ENCODE measurements at regions not wholly inside any gene's neighbourhood (a gene's known extent, or its start where the extent isn't known, plus 50 kb on each side); places are given as distances from the start of the nearest gene placed in this dataset.

GRCh38 chr10:117462816-117463544 lies 79.6 kb upstream of the EMX2 start:
- ChIA-PET POLR2A (no interaction called here), CTCF (no interaction called here)
- no peak overlapping the region for H3K4me3 Mint-ChIP-seq
- peaks cover 0 to 9% of the 10 kb centered on the region in 2 experiments for H3K9me3 ChIP-seq (ENCODE audit: control insufficient read depth in 1 of 2, insufficient read depth in 1 of 2, low read length in 2 of 2)
- DNase-seq (no peak), ATAC-seq (ENCODE audit: poor library complexity) (no peak)
- H3K27me3 ChIP-seq (ENCODE audit: control insufficient read depth in 1 of 2, insufficient read depth in 2 of 2, low read length in 2 of 2): peaks cover 0 to 4% of the 10 kb centered on the region in 2 experiments
- no peak for TF ChIP-seq CTCF (IDR thresholded peaks at IDR 0.05)
- no peaks in the 10 kb centered on the region for H3K36me3 Mint-ChIP-seq (ENCODE audit: low read depth)
- no peak overlapping the region for H3K27ac Mint-ChIP-seq
- H3K9me3 Mint-ChIP-seq: no peaks in the 10 kb centered on the region
- no peaks in the 10 kb centered on the region for H3K36me3 ChIP-seq (ENCODE audit: insufficient read depth, low read length)
- no peaks in the 10 kb centered on the region for H3K4me1 Mint-ChIP-seq (ENCODE audit: low read depth)
- H3K4me1 ChIP-seq (ENCODE audit: insufficient read depth, low read length): no peaks in the 10 kb centered on the region
- H3K27ac ChIP-seq (ENCODE audit: low read depth in 1 of 2, low read length in 2 of 2): no peak overlapping the region
- peaks cover 10% of the 10 kb centered on the region for H3K27me3 Mint-ChIP-seq
- H3K4me3 ChIP-seq (ENCODE audit: low read length): no peak overlapping the region
- intact Hi-C loops (cut with DNase I, micrococcal nuclease): no loop called here

GRCh38 chr10:117462424-117462792 lies 80.1 kb upstream of the EMX2 start:
- peaks cover 14% of the 10 kb centered on the region for H3K27me3 Mint-ChIP-seq
- H3K36me3 Mint-ChIP-seq (ENCODE audit: low read depth): no peaks in the 10 kb centered on the region
- Histone ChIP-seq H3K27me3 (ENCODE audit: control insufficient read depth in 1 of 2, insufficient read depth in 2 of 2, low read length in 2 of 2) (peaks cover 0 to 4% of the 10 kb centered on the region in 2 experiments), H3K4me1 (ENCODE audit: insufficient read depth, low read length) (no peaks in the 10 kb centered on the region), H3K4me3 (ENCODE audit: low read length) (no peak overlapping the region), H3K27ac (ENCODE audit: low read depth in 1 of 2, low read length in 2 of 2) (no peak overlapping the region), H3K9me3 (ENCODE audit: control insufficient read depth in 1 of 2, insufficient read depth in 1 of 2, low read length in 2 of 2) (peaks cover 0 to 12% of the 10 kb centered on the region in 2 experiments), H3K36me3 (ENCODE audit: insufficient read depth, low read length) (no peaks in the 10 kb centered on the region)
- intact Hi-C loops (cut with DNase I, micrococcal nuclease): no loop called here
- ATAC-seq (ENCODE audit: poor library complexity) (no peak), DNase-seq (no peak)
- no peak overlapping the region for H3K27ac Mint-ChIP-seq
- no peaks in the 10 kb centered on the region for H3K9me3 Mint-ChIP-seq
- H3K4me1 Mint-ChIP-seq (ENCODE audit: low read depth): no peaks in the 10 kb centered on the region
- CTCF ChIA-PET: no interaction called here
- no peak overlapping the region for H3K4me3 Mint-ChIP-seq
- TF ChIP-seq CTCF (IDR thresholded peaks at IDR 0.05): no peak
- POLR2A ChIA-PET: no interaction called here

- no peak overlapping the region for H3K4me3 ChIP-seq (ENCODE audit: low read length)
- H3K36me3 ChIP-seq (ENCODE audit: insufficient read depth, low read length): no peaks in the 10 kb centered on the region
- no peaks in the 10 kb centered on the region for H3K4me1 ChIP-seq (ENCODE audit: insufficient read depth, low read length)
- CTCF ChIA-PET: no interaction called here
- POLR2A ChIA-PET: no interaction called here
- Mint-ChIP-seq H3K4me1 (ENCODE audit: low read depth) (no peaks in the 10 kb centered on the region), H3K36me3 (ENCODE audit: low read depth) (no peaks in the 10 kb centered on the region), H3K27me3 (peaks cover 16% of the 10 kb centered on the region), H3K9me3 (no peaks in the 10 kb centered on the region), H3K4me3 (no peak overlapping the region), H3K27ac (no peak overlapping the region)
- ATAC-seq (ENCODE audit: poor library complexity): no peak
- peaks cover 0 to 4% of the 10 kb centered on the region in 2 experiments for H3K27me3 ChIP-seq (ENCODE audit: control insufficient read depth in 1 of 2, insufficient read depth in 2 of 2, low read length in 2 of 2)
- DNase-seq: no peak
- no peak overlapping the region for H3K27ac ChIP-seq (ENCODE audit: low read depth in 1 of 2, low read length in 2 of 2)
- H3K9me3 ChIP-seq (ENCODE audit: control insufficient read depth in 1 of 2, insufficient read depth in 1 of 2, low read length in 2 of 2): peaks cover 0 to 12% of the 10 kb centered on the region in 2 experiments
- intact Hi-C loops (cut with DNase I, micrococcal nuclease): no loop called here
- TF ChIP-seq CTCF (IDR thresholded peaks at IDR 0.05): no peak
These were observed 80.7 kb upstream of the EMX2 start for GRCh38 chr10:117461766-117462423.
